Esophagus muscularis mucosa (tissue), 3 donors: ENCODE measurements at regions not wholly inside any gene's neighbourhood (a gene's known extent, or its start where the extent isn't known, plus 50 kb on each side); places are given as distances from the start of the nearest gene placed in this dataset.

Experiments
- EP300 ChIP-seq: sonication (generic); formaldehyde crosslinking; IDR thresholded peaks from one replicate; pipeline ENCODE4 v1.6.1; 2017; ENCODE audit warnings: antibody characterized with exemption
- POLR2AphosphoS5 ChIP-seq, 2 donors: sonication (generic); formaldehyde crosslinking; IDR thresholded peaks; one replicate each; pipeline ENCODE4 v1.6.1; 2017; ENCODE audit warnings: antibody characterized with exemption in 2 of 2

DNA sequence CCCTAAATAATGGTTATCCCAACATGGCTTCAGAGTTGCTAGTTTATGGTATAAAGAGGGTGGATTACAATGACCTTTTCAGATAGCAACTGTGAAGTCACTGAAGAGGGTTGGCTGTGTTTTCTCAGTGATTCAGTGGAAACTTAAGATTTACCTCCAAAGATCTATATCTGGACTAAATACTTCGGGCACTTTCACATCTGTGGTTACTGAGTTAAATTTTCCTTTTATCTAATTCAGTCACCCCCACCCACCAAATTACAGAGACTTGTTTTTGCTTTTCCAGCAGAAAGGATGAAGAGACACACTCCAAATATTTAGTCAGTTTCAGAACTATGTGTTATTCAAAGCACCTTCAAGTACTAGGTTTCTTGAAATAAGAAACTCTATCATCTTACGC, 573.2 kb downstream of the CCDC171 start:
- TF ChIP-seq POLR2AphosphoS5 (IDR thresholded peaks at IDR 0.05) (no peak), EP300 (no peak)
